ENCODE measurements at regions not wholly inside any gene's neighbourhood (a gene's known extent, or its start where the extent isn't known, plus 50 kb on each side); places are given as distances from the start of the nearest gene placed in this dataset.

- Histone ChIP-seq H3K4me3 (replicated peaks; ENCODE audit: insufficient read depth, low read length) (no peak overlapping the region), H3K27me3 (ENCODE audit: insufficient read depth, poor library complexity, severe bottlenecking) (no peaks in the 10 kb centered on the region), H3K27ac (replicated peaks) (no peak overlapping the region)
- no peak for DNase-seq (ENCODE audit: low read depth in 1 of 2, low spot score in 1 of 2)
- TF ChIP-seq REST (IDR thresholded peaks at IDR 0.05; ENCODE audit: insufficient replicate concordance, low read depth), result no peak
- no peak for TF ChIP-seq SPI1 (IDR thresholded peaks at IDR 0.05; ENCODE audit: borderline replicate concordance, low read depth)
- TF ChIP-seq CTCF (IDR thresholded peaks at IDR 0.05; ENCODE audit: insufficient read depth, low read length), result no peak
- no peak for TF ChIP-seq POLR2AphosphoS5 (IDR thresholded peaks at IDR 0.05; ENCODE audit: low read depth)
- TF ChIP-seq GABPA (IDR thresholded peaks at IDR 0.05; ENCODE audit: low read depth), result no peak
Observed at GRCh38 chr21:35417762-35418161, 368.7 kb upstream of the RUNX1 start.

- DNase-seq (ENCODE audit: low read depth in 1 of 2, low spot score in 1 of 2), result no peak
- TF ChIP-seq CTCF (IDR thresholded peaks at IDR 0.05; ENCODE audit: insufficient read depth, low read length) (no peak), GABPA (IDR thresholded peaks at IDR 0.05; ENCODE audit: low read depth) (no peak), REST (IDR thresholded peaks at IDR 0.05; ENCODE audit: insufficient replicate concordance, low read depth) (no peak), SPI1 (IDR thresholded peaks at IDR 0.05; ENCODE audit: borderline replicate concordance, low read depth) (no peak), POLR2AphosphoS5 (IDR thresholded peaks at IDR 0.05; ENCODE audit: low read depth) (no peak)
- Histone ChIP-seq H3K4me3 (replicated peaks; ENCODE audit: insufficient read depth, low read length) (no peak overlapping the region), H3K27me3 (ENCODE audit: insufficient read depth, poor library complexity, severe bottlenecking) (no peaks in the 10 kb centered on the region), H3K27ac (replicated peaks) (no peak overlapping the region)
Observed at GRCh38 chr21:35416866-35417489, 367.9 kb upstream of the RUNX1 start.

GRCh38 chr21:35414507-35415139 is 365.5 kb upstream of the RUNX1 start:
- TF ChIP-seq POLR2AphosphoS5 (IDR thresholded peaks at IDR 0.05; ENCODE audit: low read depth) (no peak), SPI1 (IDR thresholded peaks at IDR 0.05; ENCODE audit: borderline replicate concordance, low read depth) (no peak), GABPA (IDR thresholded peaks at IDR 0.05; ENCODE audit: low read depth) (no peak), CTCF (IDR thresholded peaks at IDR 0.05; ENCODE audit: insufficient read depth, low read length) (no peak), REST (IDR thresholded peaks at IDR 0.05; ENCODE audit: insufficient replicate concordance, low read depth) (no peak)

More at GRCh38 chr21:35414507-35415139, 365.5 kb upstream of the RUNX1 start:
- H3K27ac ChIP-seq (replicated peaks), result no peak overlapping the region
- no peak for DNase-seq (ENCODE audit: low read depth in 1 of 2, low spot score in 1 of 2)
- no peaks in the 10 kb centered on the region for H3K27me3 ChIP-seq (ENCODE audit: insufficient read depth, poor library complexity, severe bottlenecking)
- H3K4me3 ChIP-seq (replicated peaks; ENCODE audit: insufficient read depth, low read length), result no peak overlapping the region

Data from HL-60 (cell line).